ENCODE measurements at regions not wholly inside any gene's neighbourhood (a gene's known extent, or its start where the extent isn't known, plus 50 kb on each side); places are given as distances from the start of the nearest gene placed in this dataset.

DNA sequence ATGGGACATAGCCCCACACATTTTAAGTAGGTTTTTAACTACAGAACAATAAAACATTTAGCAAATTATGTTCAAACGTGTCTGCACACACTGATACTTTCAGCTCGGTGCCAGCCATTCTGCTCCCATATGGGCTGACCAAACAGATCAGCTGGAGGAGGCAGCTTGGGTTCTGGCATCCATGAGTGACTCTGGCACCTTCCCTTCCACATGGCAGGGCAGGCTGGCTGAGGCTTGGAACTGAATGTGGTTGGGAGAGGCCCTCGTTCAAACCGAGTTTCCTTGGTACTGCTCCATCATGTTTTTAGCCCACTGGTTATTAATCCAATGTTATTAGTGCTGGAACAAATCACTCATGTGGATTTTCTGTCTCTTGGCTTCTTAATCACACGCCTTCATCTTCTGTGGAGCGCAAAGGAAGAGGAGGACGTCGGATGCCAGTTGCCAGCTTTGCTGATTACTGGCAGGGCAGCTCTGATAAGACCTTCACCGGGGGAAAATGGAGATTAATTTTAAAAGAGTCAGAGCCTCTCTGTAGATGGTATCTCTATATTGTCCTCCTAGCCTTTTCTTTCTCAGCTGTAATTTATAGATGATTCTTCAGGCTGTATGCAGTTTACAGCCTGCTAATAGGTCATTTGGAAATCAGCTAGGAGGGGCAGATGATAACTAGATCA is 93.1 kb upstream of the TIAM2 start:
- TF ChIP-seq MEF2A (IDR thresholded peaks at IDR 0.05; ENCODE audit: insufficient read depth, low read depth, low read length) (no peak), EP300 (IDR thresholded peaks at IDR 0.05; ENCODE audit: borderline replicate concordance in 1 of 2, control insufficient read depth in 1 of 2, low read depth in 2 of 2, low read length in 2 of 2) (no peak), SMC3 (IDR thresholded peaks at IDR 0.05; ENCODE audit: borderline replicate concordance, low read length) (no peak), CREM (IDR thresholded peaks at IDR 0.05; ENCODE audit: low read depth) (no peak), RCOR1 (conservative IDR thresholded peaks at IDR 0.05; ENCODE audit: low read depth, low read length) (no peak), ZNF24 (IDR thresholded peaks at IDR 0.05) (no peak), ATF7 (IDR thresholded peaks at IDR 0.05; ENCODE audit: low read depth) (no peak), TAF1 (IDR thresholded peaks at IDR 0.05; ENCODE audit: borderline replicate concordance, low read depth, low read length) (no peak), CBX3 (IDR thresholded peaks at IDR 0.05; ENCODE audit: borderline replicate concordance, low read depth) (no peak), TARDBP (IDR thresholded peaks at IDR 0.05; ENCODE audit: borderline replicate concordance) (no peak)
- TF ChIP-seq, protein P1, sequence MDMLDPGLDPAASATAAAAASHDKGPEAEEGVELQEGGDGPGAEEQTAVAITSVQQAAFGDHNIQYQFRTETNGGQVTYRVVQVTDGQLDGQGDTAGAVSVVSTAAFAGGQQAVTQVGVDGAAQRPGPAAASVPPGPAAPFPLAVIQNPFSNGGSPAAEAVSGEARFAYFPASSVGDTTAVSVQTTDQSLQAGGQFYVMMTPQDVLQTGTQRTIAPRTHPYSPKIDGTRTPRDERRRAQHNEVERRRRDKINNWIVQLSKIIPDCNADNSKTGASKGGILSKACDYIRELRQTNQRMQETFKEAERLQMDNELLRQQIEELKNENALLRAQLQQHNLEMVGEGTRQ (IDR thresholded peaks at IDR 0.05; ENCODE audit: borderline replicate concordance, low read depth, low read length), result no peak
- TF ChIP-seq, protein P2, sequence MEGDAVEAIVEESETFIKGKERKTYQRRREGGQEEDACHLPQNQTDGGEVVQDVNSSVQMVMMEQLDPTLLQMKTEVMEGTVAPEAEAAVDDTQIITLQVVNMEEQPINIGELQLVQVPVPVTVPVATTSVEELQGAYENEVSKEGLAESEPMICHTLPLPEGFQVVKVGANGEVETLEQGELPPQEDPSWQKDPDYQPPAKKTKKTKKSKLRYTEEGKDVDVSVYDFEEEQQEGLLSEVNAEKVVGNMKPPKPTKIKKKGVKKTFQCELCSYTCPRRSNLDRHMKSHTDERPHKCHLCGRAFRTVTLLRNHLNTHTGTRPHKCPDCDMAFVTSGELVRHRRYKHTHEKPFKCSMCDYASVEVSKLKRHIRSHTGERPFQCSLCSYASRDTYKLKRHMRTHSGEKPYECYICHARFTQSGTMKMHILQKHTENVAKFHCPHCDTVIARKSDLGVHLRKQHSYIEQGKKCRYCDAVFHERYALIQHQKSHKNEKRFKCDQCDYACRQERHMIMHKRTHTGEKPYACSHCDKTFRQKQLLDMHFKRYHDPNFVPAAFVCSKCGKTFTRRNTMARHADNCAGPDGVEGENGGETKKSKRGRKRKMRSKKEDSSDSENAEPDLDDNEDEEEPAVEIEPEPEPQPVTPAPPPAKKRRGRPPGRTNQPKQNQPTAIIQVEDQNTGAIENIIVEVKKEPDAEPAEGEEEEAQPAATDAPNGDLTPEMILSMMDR (IDR thresholded peaks at IDR 0.05 in 2 of 3, conservative IDR thresholded peaks at IDR 0.05 in 1 of 3; ENCODE audit: control insufficient read depth in 2 of 3, extremely low read depth in 1 of 3, insufficient read depth in 1 of 3, low read depth in 3 of 3, low read length in 3 of 3), result no peak
- TF ChIP-seq, protein P3, sequence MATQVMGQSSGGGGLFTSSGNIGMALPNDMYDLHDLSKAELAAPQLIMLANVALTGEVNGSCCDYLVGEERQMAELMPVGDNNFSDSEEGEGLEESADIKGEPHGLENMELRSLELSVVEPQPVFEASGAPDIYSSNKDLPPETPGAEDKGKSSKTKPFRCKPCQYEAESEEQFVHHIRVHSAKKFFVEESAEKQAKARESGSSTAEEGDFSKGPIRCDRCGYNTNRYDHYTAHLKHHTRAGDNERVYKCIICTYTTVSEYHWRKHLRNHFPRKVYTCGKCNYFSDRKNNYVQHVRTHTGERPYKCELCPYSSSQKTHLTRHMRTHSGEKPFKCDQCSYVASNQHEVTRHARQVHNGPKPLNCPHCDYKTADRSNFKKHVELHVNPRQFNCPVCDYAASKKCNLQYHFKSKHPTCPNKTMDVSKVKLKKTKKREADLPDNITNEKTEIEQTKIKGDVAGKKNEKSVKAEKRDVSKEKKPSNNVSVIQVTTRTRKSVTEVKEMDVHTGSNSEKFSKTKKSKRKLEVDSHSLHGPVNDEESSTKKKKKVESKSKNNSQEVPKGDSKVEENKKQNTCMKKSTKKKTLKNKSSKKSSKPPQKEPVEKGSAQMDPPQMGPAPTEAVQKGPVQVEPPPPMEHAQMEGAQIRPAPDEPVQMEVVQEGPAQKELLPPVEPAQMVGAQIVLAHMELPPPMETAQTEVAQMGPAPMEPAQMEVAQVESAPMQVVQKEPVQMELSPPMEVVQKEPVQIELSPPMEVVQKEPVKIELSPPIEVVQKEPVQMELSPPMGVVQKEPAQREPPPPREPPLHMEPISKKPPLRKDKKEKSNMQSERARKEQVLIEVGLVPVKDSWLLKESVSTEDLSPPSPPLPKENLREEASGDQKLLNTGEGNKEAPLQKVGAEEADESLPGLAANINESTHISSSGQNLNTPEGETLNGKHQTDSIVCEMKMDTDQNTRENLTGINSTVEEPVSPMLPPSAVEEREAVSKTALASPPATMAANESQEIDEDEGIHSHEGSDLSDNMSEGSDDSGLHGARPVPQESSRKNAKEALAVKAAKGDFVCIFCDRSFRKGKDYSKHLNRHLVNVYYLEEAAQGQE (IDR thresholded peaks at IDR 0.05; ENCODE audit: low read depth, low read length), result no peak
- TF ChIP-seq, protein P4, sequence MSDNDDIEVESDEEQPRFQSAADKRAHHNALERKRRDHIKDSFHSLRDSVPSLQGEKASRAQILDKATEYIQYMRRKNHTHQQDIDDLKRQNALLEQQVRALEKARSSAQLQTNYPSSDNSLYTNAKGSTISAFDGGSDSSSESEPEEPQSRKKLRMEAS (IDR thresholded peaks at IDR 0.05; ENCODE audit: low read depth, low read length), result no peak

All from GM12878 (cell line).